ENCODE measurements at regions not wholly inside any gene's neighbourhood (a gene's known extent, or its start where the extent isn't known, plus 50 kb on each side); places are given as distances from the start of the nearest gene placed in this dataset.

- intact Hi-C loops (cut with DNase I), result no loop called here
- H3K36me3 ChIP-seq, result no peaks in the 10 kb centered on the region
- no peak overlapping the region for H3K4me3 ChIP-seq
- DNase-seq (ENCODE audit: extremely low spot score in 2 of 2), result no peak
- TF ChIP-seq POLR2AphosphoS5 (IDR thresholded peaks at IDR 0.05; ENCODE audit: insufficient read depth in 1 of 2, low read depth in 1 of 2), result no peak
- no peak for TF ChIP-seq POLR2A (IDR thresholded peaks at IDR 0.05)
- TF ChIP-seq CTCF (IDR thresholded peaks at IDR 0.05), result no peak
- H3K9me3 ChIP-seq, result no peaks in the 10 kb centered on the region
- no peak overlapping the region for H3K27ac ChIP-seq
- no peaks in the 10 kb centered on the region for H3K4me1 ChIP-seq
- H3K27me3 ChIP-seq, result no peaks in the 10 kb centered on the region
Measured at GRCh38 chr4:30617836-30618235, 102.3 kb upstream of the PCDH7 start.

- no peaks in the 10 kb centered on the region for H3K27me3 ChIP-seq
- TF ChIP-seq POLR2A (IDR thresholded peaks at IDR 0.05) (no peak), CTCF (IDR thresholded peaks at IDR 0.05) (no peak), POLR2AphosphoS5 (IDR thresholded peaks at IDR 0.05; ENCODE audit: insufficient read depth in 1 of 2, low read depth in 1 of 2) (no peak)
- H3K4me3 ChIP-seq, result no peak overlapping the region
- no peaks in the 10 kb centered on the region for H3K36me3 ChIP-seq
- H3K4me1 ChIP-seq, result no peaks in the 10 kb centered on the region
- no peak for DNase-seq (ENCODE audit: extremely low spot score in 2 of 2)
- no peaks in the 10 kb centered on the region for H3K9me3 ChIP-seq
- intact Hi-C loops (cut with DNase I), result no loop called here
- H3K27ac ChIP-seq, result no peak overlapping the region
Measured at GRCh38 chr4:30619679-30620078, 100.5 kb upstream of the PCDH7 start.

- H3K4me1 ChIP-seq, result no peaks in the 10 kb centered on the region
- intact Hi-C loops (cut with DNase I), result no loop called here
- H3K36me3 ChIP-seq, result no peaks in the 10 kb centered on the region
- no peaks in the 10 kb centered on the region for H3K9me3 ChIP-seq
- no peaks in the 10 kb centered on the region for H3K27me3 ChIP-seq
- no peak overlapping the region for H3K4me3 ChIP-seq
- no peak for DNase-seq (ENCODE audit: extremely low spot score in 2 of 2)
- no peak overlapping the region for H3K27ac ChIP-seq
- TF ChIP-seq CTCF (IDR thresholded peaks at IDR 0.05), result no peak
- TF ChIP-seq POLR2AphosphoS5 (IDR thresholded peaks at IDR 0.05; ENCODE audit: insufficient read depth in 1 of 2, low read depth in 1 of 2), result no peak
- no peak for TF ChIP-seq POLR2A (IDR thresholded peaks at IDR 0.05)
Measured at GRCh38 chr4:30620711-30621110, 99.5 kb upstream of the PCDH7 start.

- H3K9me3 ChIP-seq, result no peaks in the 10 kb centered on the region
- no peak overlapping the region for H3K4me3 ChIP-seq
- no peaks in the 10 kb centered on the region for H3K27me3 ChIP-seq
- DNase-seq (ENCODE audit: extremely low spot score in 2 of 2), result no peak
- intact Hi-C loops (cut with DNase I), result no loop called here
- H3K27ac ChIP-seq, result no peak overlapping the region
- H3K4me1 ChIP-seq, result no peaks in the 10 kb centered on the region
- TF ChIP-seq CTCF (IDR thresholded peaks at IDR 0.05) (no peak), POLR2A (IDR thresholded peaks at IDR 0.05) (no peak), POLR2AphosphoS5 (IDR thresholded peaks at IDR 0.05; ENCODE audit: insufficient read depth in 1 of 2, low read depth in 1 of 2) (no peak)
- H3K36me3 ChIP-seq, result no peaks in the 10 kb centered on the region
Measured at GRCh38 chr4:30630431-30630830, 89.7 kb upstream of the PCDH7 start.

- TF ChIP-seq CTCF (IDR thresholded peaks at IDR 0.05) (no peak), POLR2AphosphoS5 (IDR thresholded peaks at IDR 0.05; ENCODE audit: insufficient read depth in 1 of 2, low read depth in 1 of 2) (no peak), POLR2A (IDR thresholded peaks at IDR 0.05) (no peak)
- H3K9me3 ChIP-seq, result no peaks in the 10 kb centered on the region
- intact Hi-C loops (cut with DNase I), result no loop called here
Measured at GRCh38 chr4:30632751-30633150, 87.4 kb upstream of the PCDH7 start.

More at GRCh38 chr4:30632751-30633150, 87.4 kb upstream of the PCDH7 start:
- no peak for DNase-seq (ENCODE audit: extremely low spot score in 2 of 2)
- Histone ChIP-seq H3K27ac (no peak overlapping the region), H3K36me3 (no peaks in the 10 kb centered on the region), H3K27me3 (no peaks in the 10 kb centered on the region), H3K4me1 (no peaks in the 10 kb centered on the region), H3K4me3 (no peak overlapping the region)

Measured in vagina (tissue), 2 donors.